IMR-90 (cell line): ENCODE measurements at regions not wholly inside any gene's neighbourhood (a gene's known extent, or its start where the extent isn't known, plus 50 kb on each side); places are given as distances from the start of the nearest gene placed in this dataset.
A peak's percentile ranks its signal among the peaks of the same experiment; 100 is the strongest.
"Not testable (repeated sequence)": the region's sequence is repeated elsewhere in the genome, so short reads cannot be mapped to it uniquely, and the experiment has no call there.

Experiments used
- ATAC-seq: fragments of 200-7000 bp; cut with Tn5 transposase; 2 replicates; pipeline ENCODE4 v1.9.1; 2020; ENCODE audit warnings: low read depth, mild to moderate bottlenecking, moderate library complexity
- BruUV-seq: library from RNA; stranded (reverse); fragments of 400-500 nt; replicated peaks from 2 replicates; lab custom pipeline; 2021; lab: Mats Ljungman, UMichigan
- CTCF ChIA-PET: fragments of 300-600 bp; formaldehyde crosslinking; extraction: SDS; loops from one replicate; lab custom pipeline; 2021; ENCODE audit warnings: antibody characterized with exemption; lab: Yijun Ruan, JAX
- POLR2A ChIA-PET: fragments of 300-600 bp; sonication (Branson Sonifier 250); formaldehyde crosslinking; loops from one replicate; lab custom pipeline; 2022; ENCODE audit warnings: antibody characterized with exemption; ENCODE audit not compliant: unreplicated experiment; lab: Charles Lee
- DNase-seq: peaks from one replicate; pipeline ENCODE4 v3.0.0; 2013
- H2AFZ ChIP-seq: replicated peaks from 2 replicates; pipeline ENCODE3; 2013; ENCODE audit warnings: low read length, mild to moderate bottlenecking; ENCODE audit not compliant: poor library complexity
- H2AK5ac ChIP-seq: 2 replicates; pipeline ENCODE4 v1.6.1; 2013; ENCODE audit warnings: low read depth, low read length, inconsistent platforms
- H2AK9ac ChIP-seq: replicated peaks from 2 replicates; pipeline ENCODE3; 2013; ENCODE audit warnings: mild to moderate bottlenecking, low read depth, low read length, moderate library complexity; ENCODE audit not compliant: poor library complexity
- H2BK120ac ChIP-seq: 2 replicates; pipeline ENCODE4 v1.6.1; 2013; ENCODE audit warnings: low read depth, low read length, inconsistent platforms
- H2BK15ac ChIP-seq: 3 replicates; pipeline ENCODE4 v1.6.1; 2013; ENCODE audit warnings: low read depth, low read length, inconsistent platforms
- H2BK20ac ChIP-seq: 2 replicates; pipeline ENCODE4 v1.6.1; 2013; ENCODE audit warnings: low read depth, mild to moderate bottlenecking, inconsistent platforms, low read length, moderate library complexity
- H2BK5ac ChIP-seq: 2 replicates; pipeline ENCODE4 v1.6.1; 2013; ENCODE audit warnings: mild to moderate bottlenecking, low read depth, low read length, inconsistent platforms; ENCODE audit not compliant: poor library complexity, severe bottlenecking
- H3K14ac ChIP-seq: replicated peaks from 2 replicates; pipeline ENCODE4 v1.6.1; 2013; ENCODE audit warnings: low read depth, low read length, inconsistent platforms
- H3K18ac ChIP-seq: 2 replicates; pipeline ENCODE4 v1.6.1; 2013; ENCODE audit warnings: low read depth, low read length, control low read depth
- H3K23ac ChIP-seq: 2 replicates; pipeline ENCODE4 v1.6.1; 2013; ENCODE audit warnings: low read depth, low read length, inconsistent platforms
- H3K27ac ChIP-seq: 2 replicates; pipeline ENCODE4 v1.5.1; 2013; ENCODE audit warnings: mild to moderate bottlenecking, control low read depth, low read length; ENCODE audit not compliant: insufficient read depth
- H3K27me3 ChIP-seq: 2 replicates; pipeline ENCODE4 v1.6.1; 2013; ENCODE audit warnings: low read length; ENCODE audit not compliant: control insufficient read depth, insufficient read depth
- H3K36me3 ChIP-seq: 2 replicates; pipeline ENCODE4 v1.6.1; 2013; ENCODE audit warnings: low read length, mixed read lengths; ENCODE audit not compliant: control insufficient read depth, insufficient read depth
- H3K4ac ChIP-seq: 2 replicates; pipeline ENCODE4 v1.6.1; 2013; ENCODE audit warnings: low read depth, low read length, inconsistent platforms
- H3K4me1 ChIP-seq: 2 replicates; pipeline ENCODE4 v1.6.1; 2013; ENCODE audit warnings: low read length, mixed read lengths; ENCODE audit not compliant: control insufficient read depth, insufficient read depth
- H3K4me2 ChIP-seq: 2 replicates; pipeline ENCODE4 v1.6.1; 2013; ENCODE audit warnings: low read depth, mild to moderate bottlenecking, control low read depth, low read length, moderate library complexity
- H3K4me3 ChIP-seq: 2 replicates; pipeline ENCODE4 v1.5.1; 2013; ENCODE audit warnings: low read depth, mild to moderate bottlenecking, control low read depth, low read length, moderate library complexity; ENCODE audit not compliant: insufficient read depth
- H3K56ac ChIP-seq: 2 replicates; pipeline ENCODE4 v1.6.1; 2013; ENCODE audit warnings: low read length, inconsistent platforms; ENCODE audit not compliant: insufficient read depth; ENCODE audit errors: extremely low read depth
- H3K79me1 ChIP-seq, 2 experiments: 2 replicates each; pipeline ENCODE4 v1.6.1; 2013; ENCODE audit warnings: low read length in 2 of 2, inconsistent platforms in 1 of 2, low read depth in 1 of 2
- H3K9ac ChIP-seq: 2 replicates; pipeline ENCODE4 v1.6.1; 2013; ENCODE audit warnings: low read depth, low read length, control low read depth
- H3K9me1 ChIP-seq: 2 replicates; pipeline ENCODE4 v1.6.1; 2013; ENCODE audit warnings: low read length, inconsistent platforms; ENCODE audit not compliant: insufficient read depth
- H3K9me3 ChIP-seq: 2 replicates; pipeline ENCODE4 v1.6.1; 2013; ENCODE audit warnings: low read length; ENCODE audit not compliant: control insufficient read depth, insufficient read depth
- H4K20me1 ChIP-seq: 2 replicates; pipeline ENCODE4 v1.6.1; 2013; ENCODE audit warnings: low read length, inconsistent platforms; ENCODE audit not compliant: insufficient read depth
- H4K5ac ChIP-seq: 2 replicates; pipeline ENCODE4 v1.6.1; 2013; ENCODE audit warnings: mild to moderate bottlenecking, low read depth, low read length, control low read depth
- H4K8ac ChIP-seq, 2 experiments: 2 replicates each; pipeline ENCODE4 v1.6.1; 2013; ENCODE audit warnings: low read depth in 2 of 2, low read length in 2 of 2, control low read depth in 1 of 2, inconsistent platforms in 1 of 2
- H4K91ac ChIP-seq: 2 replicates; pipeline ENCODE4 v1.6.1; 2013; ENCODE audit warnings: low read depth, low read length, inconsistent platforms; ENCODE audit not compliant: insufficient read depth
- ELK1 ChIP-seq: fragments of 150-350 bp; IDR thresholded peaks from 2 replicates; pipeline ENCODE4 v1.6.1; 2016; ENCODE audit warnings: low read depth, mild to moderate bottlenecking, low read length, moderate library complexity, borderline replicate concordance
- MAFK ChIP-seq: IDR thresholded peaks from 2 replicates; pipeline ENCODE4 v1.6.1; 2012; ENCODE audit warnings: low read depth, low read length, improper control_type of control experiment
- NFE2L2 ChIP-seq: fragments of 150-350 bp; IDR thresholded peaks from 2 replicates; pipeline ENCODE4 v1.6.1; 2016; ENCODE audit warnings: low read depth, mild to moderate bottlenecking, low read length
- RAD21 ChIP-seq: IDR thresholded peaks from 2 replicates; pipeline ENCODE4 v1.6.1; 2012; ENCODE audit warnings: low read length, improper control_type of control experiment
- RFX5 ChIP-seq: IDR thresholded peaks from 2 replicates; pipeline ENCODE4 v1.8.0; 2012; ENCODE audit warnings: low read depth, mild to moderate bottlenecking, low read length, moderate library complexity
- WGBS, 2 experiments: methylation state at CpG; one replicate each; pipeline versions ENCODE4 v1.1.5 to v1.1.7; 2013; ENCODE audit warnings: missing lambda C conversion rate in 2 of 2; ENCODE audit not compliant: insufficient read length in 1 of 2; ENCODE audit errors: extremely low coverage in 2 of 2; 5-methylcytosine and 5-hydroxymethylcytosine counted together
- dilution Hi-C: fragments of 300-500 bp; cut with HindIII; formaldehyde crosslinking; loops from one replicate; pipeline ENCODE4 v1.14.3; 2018; ENCODE audit warnings: low sequenced_read_pairs; ENCODE audit not compliant: unreplicated experiment
- in situ Hi-C: fragments of 300-500 bp; cut with MboI; formaldehyde crosslinking; loops from 3 replicates; pipeline ENCODE4 v1.14.3; 2019; ENCODE audit warnings: low sequenced_read_pairs, inconsistent platforms, mixed read lengths
- intact Hi-C: fragments of 100-400 bp; cut with micrococcal nuclease; formaldehyde crosslinking; loops from 2 replicates; pipeline ENCODE4 v1.10.0; 2022

- no peak overlapping the region for H3K56ac ChIP-seq
- peaks cover 1% of the 10 kb centered on the region; the same call in 1 of the 2 replicates for H3K4me1 ChIP-seq
- DNase-seq (no peak), ATAC-seq (no peak)
- H3K4me2 ChIP-seq: no peak overlapping the region
- H3K27me3 ChIP-seq: no peaks in the 10 kb centered on the region
- no peak for TF ChIP-seq MAFK
- TF ChIP-seq ELK1: no peak
- no peak for TF ChIP-seq RFX5
- TF ChIP-seq NFE2L2: no peak
- TF ChIP-seq RAD21: no peak
- H3K79me1 ChIP-seq: no peaks in the 10 kb centered on the region
- no peak overlapping the region for H2BK20ac ChIP-seq
- 94% methylated on average over 3 of the region's 3 CpGs; no CpG with 5 or more reads in 1 of the 2 experiments for WGBS, 2 experiments
- intact Hi-C loops (no loop called here), dilution Hi-C loops (no loop called here), in situ Hi-C loops (no loop called here)
- no peak overlapping the region for H2BK5ac ChIP-seq
- no peak overlapping the region for H2BK15ac ChIP-seq
- CTCF ChIA-PET: no interaction called here
- H2AFZ ChIP-seq: no peak overlapping the region
- no peak overlapping the region for H4K8ac ChIP-seq
- no peak overlapping the region for H4K5ac ChIP-seq
- H2AK9ac ChIP-seq: no peak overlapping the region
- no peak overlapping the region for H3K4ac ChIP-seq
- H4K20me1 ChIP-seq: no peaks in the 10 kb centered on the region
- no peak overlapping the region for H3K9ac ChIP-seq
- no peak overlapping the region for H3K18ac ChIP-seq
- no peak overlapping the region for H4K91ac ChIP-seq
- BruUV-seq: no TSS peak
- no peaks in the 10 kb centered on the region for H3K9me3 ChIP-seq
- H2AK5ac ChIP-seq: no peak overlapping the region
- 0 out of 2 replicates have a peak, but pooled peaks cover 4% of the 10 kb centered on the region for H3K9me1 ChIP-seq
- H3K36me3 ChIP-seq: no peaks in the 10 kb centered on the region
- no peak overlapping the region for H3K23ac ChIP-seq
- H2BK120ac ChIP-seq: no peak overlapping the region
- H3K14ac ChIP-seq: no peak overlapping the region
- no peak overlapping the region for H3K4me3 ChIP-seq
- no peak overlapping the region for H3K27ac ChIP-seq
- POLR2A ChIA-PET: no interaction called here
These were observed 298.7 kb upstream of the DDI1 start for GRCh38 chr11:103737747-103738146.

- H2BK5ac ChIP-seq, H2AK5ac ChIP-seq, H3K27ac ChIP-seq, H3K9ac ChIP-seq, H3K4me1 ChIP-seq, H3K4me3 ChIP-seq, intact Hi-C loops, H3K4me2 ChIP-seq, H4K91ac ChIP-seq, in situ Hi-C loops, H3K79me1 ChIP-seq, dilution Hi-C loops, ATAC-seq, H4K5ac ChIP-seq, H3K23ac ChIP-seq, DNase-seq, H3K9me3 ChIP-seq, H3K4ac ChIP-seq, H3K18ac ChIP-seq, H2BK20ac ChIP-seq, H3K9me1 ChIP-seq, H3K36me3 ChIP-seq, H2BK15ac ChIP-seq, CTCF ChIA-PET, H2AK9ac ChIP-seq, H4K20me1 ChIP-seq, H3K27me3 ChIP-seq, POLR2A ChIA-PET, BruUV-seq, H3K56ac ChIP-seq: not testable (repeated sequence)
- Histone ChIP-seq H2BK120ac (0 out of 2 replicates have a peak overlapping the region, but pooled peaks have one; percentile 19), H3K14ac (peak overlapping the region; percentile 59; the same call in 1 of the 2 replicates), H4K8ac (peak overlapping the region; percentile 65 to 78; a peak in 1 of 4 replicates), H2AFZ (peak overlapping the region; percentile 51)
- WGBS, 2 experiments: 28% methylated on average over 10 of the region's 18 CpGs; no CpG with 5 or more reads in 1 of the 2 experiments
These were observed 297.2 kb upstream of the DDI1 start for GRCh38 chr11:103739074-103739796.
